ENCODE measurements at regions not wholly inside any gene's neighbourhood (a gene's known extent, or its start where the extent isn't known, plus 50 kb on each side); places are given as distances from the start of the nearest gene placed in this dataset.

GRCh38 chr2:37793004-37793403 is 121.6 kb upstream of the CDC42EP3 start:
- no peak for DNase-seq (ENCODE audit: low read depth, low spot score)
- H3K79me2 ChIP-seq (ENCODE audit: insufficient read depth, low read length): no peaks in the 10 kb centered on the region
- H3K9me3 ChIP-seq (ENCODE audit: control insufficient read depth in 1 of 2, insufficient read depth in 1 of 2, low read depth in 1 of 2, low read length in 2 of 2): peaks cover 0 to 5% of the 10 kb centered on the region in 2 experiments; a peak in 1 of 4 replicates
- no peaks in the 10 kb centered on the region for H4K20me1 ChIP-seq (ENCODE audit: insufficient read depth)
- H3K4me3 ChIP-seq (replicated peaks in 1 of 2; ENCODE audit: low read depth in 1 of 2, low read length in 2 of 2): no peak overlapping the region
- CTCF ChIA-PET: no interaction called here
- no peak overlapping the region for H2AFZ ChIP-seq (ENCODE audit: low read depth, low read length, poor library complexity, severe bottlenecking)
- no peak overlapping the region for H3K9ac ChIP-seq (ENCODE audit: low read length)
- BruUV-seq (replicated peaks): no TSS peak
- no peaks in the 10 kb centered on the region for H3K4me1 ChIP-seq (ENCODE audit: control insufficient read depth in 1 of 2, insufficient read depth in 2 of 2, low read length in 2 of 2)
- H3K27ac ChIP-seq (ENCODE audit: low read depth, low read length): no peak overlapping the region
- intact Hi-C loops (cut with micrococcal nuclease): no loop called here
- ATAC-seq: no peak
- POLR2A ChIA-PET: no interaction called here
- H3K4me2 ChIP-seq (ENCODE audit: low read length): no peak overlapping the region
- H3K36me3 ChIP-seq (ENCODE audit: control insufficient read depth in 1 of 2, insufficient read depth in 2 of 2, low read length in 2 of 2): no peaks in the 10 kb centered on the region
- RAD21 ChIA-PET (ENCODE audit: low non-redundant PET in 1 of 2, low total read pairs in 2 of 2, uncharacterized antibody in 2 of 2, unreplicated experiment in 2 of 2): no interaction called here
- H3K9me2 ChIP-seq (ENCODE audit: insufficient read depth): no peaks in the 10 kb centered on the region
- H3K27me3 ChIP-seq (ENCODE audit: insufficient read depth, low read length): no peaks in the 10 kb centered on the region
- no peak for TF ChIP-seq JUND (IDR thresholded peaks at IDR 0.05)
- TF ChIP-seq FOSL1 (IDR thresholded peaks at IDR 0.05; ENCODE audit: low read depth): no peak
- no peak for TF ChIP-seq ZNF274 (IDR thresholded peaks at IDR 0.05; ENCODE audit: low read depth, low read length)
- TF ChIP-seq ELF1 (IDR thresholded peaks at IDR 0.05; ENCODE audit: borderline replicate concordance, low read depth): no peak
- TF ChIP-seq CTCF (IDR thresholded peaks at IDR 0.05 in 2 of 3, conservative IDR thresholded peaks at IDR 0.05 in 1 of 3; ENCODE audit: borderline replicate concordance in 1 of 3, insufficient read depth in 1 of 3, low read depth in 2 of 3, low read length in 2 of 3): no peak
- TF ChIP-seq EZH2phosphoT487 (IDR thresholded peaks at IDR 0.05; ENCODE audit: borderline replicate concordance): no peak
- TF ChIP-seq EGR1 (IDR thresholded peaks at IDR 0.05; ENCODE audit: low read depth): no peak
- TF ChIP-seq POLR2AphosphoS5 (IDR thresholded peaks at IDR 0.05; ENCODE audit: low read depth, low read length): no peak
- TF ChIP-seq EZH2 (IDR thresholded peaks at IDR 0.05): no peak

GRCh38 chr2:37794717-37795116 is 123.3 kb upstream of the CDC42EP3 start:
- H3K9me3 ChIP-seq (ENCODE audit: control insufficient read depth in 1 of 2, insufficient read depth in 1 of 2, low read depth in 1 of 2, low read length in 2 of 2): no peaks in the 10 kb centered on the region
- no peak overlapping the region for H3K4me3 ChIP-seq (replicated peaks in 1 of 2; ENCODE audit: low read depth in 1 of 2, low read length in 2 of 2)
- H3K4me2 ChIP-seq (ENCODE audit: low read length): no peak overlapping the region
- no peak overlapping the region for H3K27ac ChIP-seq (ENCODE audit: low read depth, low read length)
- no peak overlapping the region for H2AFZ ChIP-seq (ENCODE audit: low read depth, low read length, poor library complexity, severe bottlenecking)
- no peaks in the 10 kb centered on the region for H3K27me3 ChIP-seq (ENCODE audit: insufficient read depth, low read length)
- intact Hi-C loops (cut with micrococcal nuclease): no loop called here
- no peaks in the 10 kb centered on the region for H3K4me1 ChIP-seq (ENCODE audit: control insufficient read depth in 1 of 2, insufficient read depth in 2 of 2, low read length in 2 of 2)
- no peaks in the 10 kb centered on the region for H4K20me1 ChIP-seq (ENCODE audit: insufficient read depth)
- ATAC-seq (no peak), DNase-seq (ENCODE audit: low read depth, low spot score) (no peak)
- ChIA-PET CTCF (interaction anchor here (1.2 kb wide), 1 partner anchor 12 kb away, joined by 3 read pairs; no protein-coding TSS in a partner anchor), RAD21 (ENCODE audit: low non-redundant PET in 1 of 2, low total read pairs in 2 of 2, uncharacterized antibody in 2 of 2, unreplicated experiment in 2 of 2) (interaction anchor here in 1 of 2 experiments (0.6 kb wide), 1 partner anchor 207 kb away, joined by 3 read pairs; no protein-coding TSS in a partner anchor), POLR2A (no interaction called here)
- BruUV-seq (replicated peaks): no TSS peak
- no peaks in the 10 kb centered on the region for H3K9me2 ChIP-seq (ENCODE audit: insufficient read depth)
- no peaks in the 10 kb centered on the region for H3K79me2 ChIP-seq (ENCODE audit: insufficient read depth, low read length)
- H3K36me3 ChIP-seq (ENCODE audit: control insufficient read depth in 1 of 2, insufficient read depth in 2 of 2, low read length in 2 of 2): no peaks in the 10 kb centered on the region
- no peak overlapping the region for H3K9ac ChIP-seq (ENCODE audit: low read length)
- TF ChIP-seq CEBPB (IDR thresholded peaks at IDR 0.05; ENCODE audit: low read depth) (no peak), ZFX (IDR thresholded peaks at IDR 0.05) (no peak), SIN3A (IDR thresholded peaks at IDR 0.05; ENCODE audit: low read depth) (no peak), YY1 (IDR thresholded peaks at IDR 0.05; ENCODE audit: extremely low read depth, insufficient replicate concordance, low read depth, low read length) (no peak), EZH2phosphoT487 (IDR thresholded peaks at IDR 0.05; ENCODE audit: borderline replicate concordance) (no peak), RAD21 (IDR thresholded peaks at IDR 0.05; ENCODE audit: low read depth) (no peak), ZNF274 (IDR thresholded peaks at IDR 0.05; ENCODE audit: low read depth, low read length) (no peak), EGR1 (IDR thresholded peaks at IDR 0.05; ENCODE audit: low read depth) (no peak), ATF3 (IDR thresholded peaks at IDR 0.05) (no peak), TCF7L2 (IDR thresholded peaks at IDR 0.05; ENCODE audit: borderline replicate concordance, extremely low read depth, insufficient read depth, insufficient read length) (no peak), JUND (IDR thresholded peaks at IDR 0.05) (no peak), POLR2A (IDR thresholded peaks at IDR 0.05; ENCODE audit: borderline replicate concordance, extremely low read depth, insufficient read depth, insufficient read length) (no peak)

Measured in HCT116 (cell line).